HL-60 (cell line): ENCODE measurements at regions not wholly inside any gene's neighbourhood (a gene's known extent, or its start where the extent isn't known, plus 50 kb on each side); places are given as distances from the start of the nearest gene placed in this dataset.

Experiments used
- DNase-seq, 2 experiments: peaks; one replicate each; pipeline ENCODE4 v3.0.0-alpha.2; 2010 to 2020; ENCODE audit warnings: low read depth in 1 of 2, low spot score in 1 of 2
- H3K27ac ChIP-seq: fragments of 250-450 bp; sonication (Bioruptor Pico); replicated peaks from 2 replicates; pipeline ENCODE4 v1.5.1; 2020; ENCODE audit warnings: mild to moderate bottlenecking, moderate library complexity
- H3K27me3 ChIP-seq: fragments of 250-450 bp; sonication (Bioruptor Pico); 2 replicates; pipeline ENCODE4 v1.5.1; 2021; ENCODE audit warnings: mild to moderate bottlenecking, moderate library complexity; ENCODE audit not compliant: insufficient read depth, poor library complexity, severe bottlenecking
- H3K4me3 ChIP-seq: replicated peaks from 2 replicates; pipeline ENCODE4 v1.5.1; 2011; ENCODE audit warnings: mild to moderate bottlenecking, control low read depth, low read length; ENCODE audit not compliant: insufficient read depth
- GABPA ChIP-seq: IDR thresholded peaks from 2 replicates; pipeline ENCODE4 v1.6.1; 2012; ENCODE audit warnings: low read depth
- POLR2AphosphoS5 ChIP-seq: IDR thresholded peaks from 2 replicates; pipeline ENCODE4 v1.6.1; 2012; ENCODE audit warnings: low read depth
- SPI1 ChIP-seq: IDR thresholded peaks from 2 replicates; pipeline ENCODE4 v1.6.1; 2012; ENCODE audit warnings: low read depth, mild to moderate bottlenecking, borderline replicate concordance
- TF ChIP-seq, protein P1 (sequence below): IDR thresholded peaks from 2 replicates; pipeline ENCODE4 v1.6.1; 2012; ENCODE audit warnings: low read depth; ENCODE audit not compliant: insufficient replicate concordance
- TF ChIP-seq, protein P2 (sequence below): IDR thresholded peaks from one replicate; pipeline ENCODE4 v1.5.1; 2011; ENCODE audit warnings: low read length, control low read depth, inconsistent platforms; ENCODE audit not compliant: insufficient read depth

DNA sequence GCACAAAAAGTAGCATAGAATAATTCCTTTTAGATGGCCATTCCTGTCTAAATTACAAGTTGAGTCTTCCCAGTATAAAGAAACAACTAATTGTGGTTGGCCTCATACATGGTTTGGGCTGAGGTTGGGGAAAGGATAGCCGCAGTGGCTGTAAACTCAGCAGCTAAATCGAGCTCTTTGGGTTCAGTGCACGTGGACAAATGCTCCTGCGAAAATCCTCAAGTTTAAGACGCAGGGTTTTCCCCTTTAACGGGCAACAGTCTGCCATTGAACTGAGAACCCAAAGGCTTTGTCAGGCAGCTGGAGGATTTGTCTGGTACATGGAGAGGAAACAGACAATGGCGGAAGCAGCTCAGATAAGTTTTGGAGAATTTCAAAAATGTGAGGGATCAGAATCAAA lies 331.9 kb downstream of the TGFB2 start:
- H3K4me3 ChIP-seq, result no peak overlapping the region
- H3K27ac ChIP-seq, result no peak overlapping the region
- TF ChIP-seq, protein P1, sequence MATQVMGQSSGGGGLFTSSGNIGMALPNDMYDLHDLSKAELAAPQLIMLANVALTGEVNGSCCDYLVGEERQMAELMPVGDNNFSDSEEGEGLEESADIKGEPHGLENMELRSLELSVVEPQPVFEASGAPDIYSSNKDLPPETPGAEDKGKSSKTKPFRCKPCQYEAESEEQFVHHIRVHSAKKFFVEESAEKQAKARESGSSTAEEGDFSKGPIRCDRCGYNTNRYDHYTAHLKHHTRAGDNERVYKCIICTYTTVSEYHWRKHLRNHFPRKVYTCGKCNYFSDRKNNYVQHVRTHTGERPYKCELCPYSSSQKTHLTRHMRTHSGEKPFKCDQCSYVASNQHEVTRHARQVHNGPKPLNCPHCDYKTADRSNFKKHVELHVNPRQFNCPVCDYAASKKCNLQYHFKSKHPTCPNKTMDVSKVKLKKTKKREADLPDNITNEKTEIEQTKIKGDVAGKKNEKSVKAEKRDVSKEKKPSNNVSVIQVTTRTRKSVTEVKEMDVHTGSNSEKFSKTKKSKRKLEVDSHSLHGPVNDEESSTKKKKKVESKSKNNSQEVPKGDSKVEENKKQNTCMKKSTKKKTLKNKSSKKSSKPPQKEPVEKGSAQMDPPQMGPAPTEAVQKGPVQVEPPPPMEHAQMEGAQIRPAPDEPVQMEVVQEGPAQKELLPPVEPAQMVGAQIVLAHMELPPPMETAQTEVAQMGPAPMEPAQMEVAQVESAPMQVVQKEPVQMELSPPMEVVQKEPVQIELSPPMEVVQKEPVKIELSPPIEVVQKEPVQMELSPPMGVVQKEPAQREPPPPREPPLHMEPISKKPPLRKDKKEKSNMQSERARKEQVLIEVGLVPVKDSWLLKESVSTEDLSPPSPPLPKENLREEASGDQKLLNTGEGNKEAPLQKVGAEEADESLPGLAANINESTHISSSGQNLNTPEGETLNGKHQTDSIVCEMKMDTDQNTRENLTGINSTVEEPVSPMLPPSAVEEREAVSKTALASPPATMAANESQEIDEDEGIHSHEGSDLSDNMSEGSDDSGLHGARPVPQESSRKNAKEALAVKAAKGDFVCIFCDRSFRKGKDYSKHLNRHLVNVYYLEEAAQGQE, result no peak
- TF ChIP-seq, protein P2, sequence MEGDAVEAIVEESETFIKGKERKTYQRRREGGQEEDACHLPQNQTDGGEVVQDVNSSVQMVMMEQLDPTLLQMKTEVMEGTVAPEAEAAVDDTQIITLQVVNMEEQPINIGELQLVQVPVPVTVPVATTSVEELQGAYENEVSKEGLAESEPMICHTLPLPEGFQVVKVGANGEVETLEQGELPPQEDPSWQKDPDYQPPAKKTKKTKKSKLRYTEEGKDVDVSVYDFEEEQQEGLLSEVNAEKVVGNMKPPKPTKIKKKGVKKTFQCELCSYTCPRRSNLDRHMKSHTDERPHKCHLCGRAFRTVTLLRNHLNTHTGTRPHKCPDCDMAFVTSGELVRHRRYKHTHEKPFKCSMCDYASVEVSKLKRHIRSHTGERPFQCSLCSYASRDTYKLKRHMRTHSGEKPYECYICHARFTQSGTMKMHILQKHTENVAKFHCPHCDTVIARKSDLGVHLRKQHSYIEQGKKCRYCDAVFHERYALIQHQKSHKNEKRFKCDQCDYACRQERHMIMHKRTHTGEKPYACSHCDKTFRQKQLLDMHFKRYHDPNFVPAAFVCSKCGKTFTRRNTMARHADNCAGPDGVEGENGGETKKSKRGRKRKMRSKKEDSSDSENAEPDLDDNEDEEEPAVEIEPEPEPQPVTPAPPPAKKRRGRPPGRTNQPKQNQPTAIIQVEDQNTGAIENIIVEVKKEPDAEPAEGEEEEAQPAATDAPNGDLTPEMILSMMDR, result no peak
- TF ChIP-seq POLR2AphosphoS5 (no peak), SPI1 (no peak), GABPA (no peak)

DNA sequence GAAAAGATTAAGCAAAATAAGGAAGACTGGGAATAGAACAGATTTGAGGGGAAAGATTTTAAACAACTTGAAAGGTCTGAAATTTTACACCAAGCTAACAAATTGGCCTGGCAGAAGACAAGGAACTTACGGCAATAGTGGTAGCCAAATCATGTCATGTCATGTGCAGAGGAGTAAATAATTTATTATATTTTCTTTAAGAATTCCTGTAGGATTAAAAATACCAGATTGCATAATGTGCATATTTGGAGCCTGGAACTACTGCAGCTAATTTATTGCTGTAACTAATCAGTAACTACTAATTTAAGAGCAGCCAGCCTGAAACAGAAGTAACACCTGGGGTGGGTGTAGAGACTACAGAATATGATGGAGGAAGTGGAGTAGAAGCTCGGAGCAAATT lies 334.3 kb downstream of the TGFB2 start:
- Histone ChIP-seq H3K27ac (no peak overlapping the region), H3K4me3 (no peak overlapping the region), H3K27me3 (no peaks in the 10 kb centered on the region)
- TF ChIP-seq, protein P1, result no peak
- TF ChIP-seq GABPA (no peak), SPI1 (no peak), POLR2AphosphoS5 (no peak)
- TF ChIP-seq, protein P2, result no peak
- no peak for DNase-seq

More for the DNA sequence above, 331.9 kb downstream of the TGFB2 start:
- H3K27me3 ChIP-seq, result no peaks in the 10 kb centered on the region
- DNase-seq, result no peak

DNA sequence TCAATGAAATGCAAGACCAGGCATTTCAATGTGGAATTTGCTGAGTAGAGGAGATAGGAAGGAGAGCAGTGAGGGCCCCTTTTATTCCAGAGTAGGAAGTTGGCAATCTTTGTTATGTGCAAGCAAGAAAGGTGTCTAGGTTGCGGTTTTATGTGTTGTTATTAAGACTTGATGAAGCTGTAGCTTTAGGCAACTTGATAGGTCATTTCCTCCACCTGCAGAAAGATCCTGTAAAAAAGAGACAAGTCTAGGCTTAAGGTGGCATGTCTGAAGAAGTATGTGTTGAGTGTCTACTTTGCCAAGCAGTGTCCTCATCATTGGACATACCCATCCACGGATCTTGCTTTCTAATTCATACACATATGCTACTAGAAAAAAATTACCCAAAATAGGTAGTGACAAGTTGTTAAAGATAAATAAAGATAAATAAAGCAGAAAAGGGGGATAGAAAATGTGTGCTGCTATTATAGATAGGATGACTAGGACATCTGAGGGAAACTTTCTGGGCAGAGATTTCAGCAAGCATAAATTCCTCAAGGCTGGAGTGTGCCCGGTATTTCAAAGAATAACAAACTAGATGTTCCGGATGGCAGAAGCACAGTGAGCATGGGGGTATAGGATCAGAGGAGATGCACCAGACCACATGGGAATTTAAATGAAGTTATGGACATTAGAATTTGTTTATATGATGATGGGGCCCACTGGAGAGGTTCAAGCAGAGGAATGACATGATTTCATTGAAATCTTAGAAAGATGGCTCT lies 335.0 kb downstream of the TGFB2 start:
- TF ChIP-seq, protein P2, result no peak
- TF ChIP-seq GABPA (no peak), POLR2AphosphoS5 (no peak), SPI1 (no peak)
- TF ChIP-seq, protein P1, result no peak
- DNase-seq, result no peak
- H3K27me3 ChIP-seq, result peaks cover 1% of the 10 kb centered on the region
- no peak overlapping the region for H3K4me3 ChIP-seq
- H3K27ac ChIP-seq, result no peak overlapping the region
